HCT116 (cell line): ENCODE measurements at regions not wholly inside any gene's neighbourhood (a gene's known extent, or its start where the extent isn't known, plus 50 kb on each side); places are given as distances from the start of the nearest gene placed in this dataset.

Experiments
- CBX3 ChIP-seq: IDR thresholded peaks from 2 replicates; pipeline ENCODE4 v1.6.1; 2012; ENCODE audit warnings: low read depth
- CTCF ChIP-seq, 3 experiments: fragments of 200-600 bp in 1 of 3; sonication (generic) in 1 of 3; IDR thresholded peaks in 2 of 3; conservative IDR thresholded peaks in 1 of 3; 2 replicates each; pipeline ENCODE4 v1.5.1; 2012 to 2017; ENCODE audit warnings: low read depth in 2 of 3, low read length in 2 of 3, antibody characterized with exemption in 1 of 3, borderline replicate concordance in 1 of 3, control low read depth in 1 of 3, mild to moderate bottlenecking in 1 of 3, mixed read lengths in 1 of 3, mixed run types in 1 of 3, moderate library complexity in 1 of 3; ENCODE audit not compliant: insufficient read depth in 1 of 3
- JUND ChIP-seq: IDR thresholded peaks from 2 replicates; pipeline ENCODE4 v1.6.1; 2012
- MAX ChIP-seq: IDR thresholded peaks from 2 replicates; pipeline ENCODE4 v1.6.1; 2012
- POLR2A ChIP-seq: IDR thresholded peaks from 2 replicates; pipeline ENCODE4 v1.7.0; 2011; ENCODE audit warnings: borderline replicate concordance; ENCODE audit not compliant: insufficient read depth, insufficient read length; ENCODE audit errors: extremely low read depth
- POLR2AphosphoS5 ChIP-seq: IDR thresholded peaks from 2 replicates; pipeline ENCODE4 v1.6.1; 2011; ENCODE audit warnings: mild to moderate bottlenecking, low read depth, low read length, moderate library complexity
- TCF7L2 ChIP-seq: IDR thresholded peaks from 2 replicates; pipeline ENCODE4 v1.7.0; 2011; ENCODE audit warnings: borderline replicate concordance, inconsistent platforms; ENCODE audit not compliant: insufficient read depth, insufficient read length; ENCODE audit errors: extremely low read depth
- YY1 ChIP-seq: IDR thresholded peaks from 2 replicates; pipeline ENCODE4 v1.6.1; 2011; ENCODE audit warnings: low read length, low read depth, moderate library complexity, mild to moderate bottlenecking; ENCODE audit not compliant: insufficient replicate concordance; ENCODE audit errors: extremely low read depth

GRCh38 chr20:39421571-39422105, 459.5 kb downstream of the DHX35 start:
- TF ChIP-seq CTCF (IDR thresholded peaks at IDR 0.05 in 2 of 3, conservative IDR thresholded peaks at IDR 0.05 in 1 of 3; ENCODE audit: borderline replicate concordance in 1 of 3, insufficient read depth in 1 of 3, low read depth in 2 of 3, low read length in 2 of 3) (no peak), CBX3 (no peak), MAX (no peak), POLR2A (no peak), YY1 (no peak), TCF7L2 (no peak), JUND (no peak), POLR2AphosphoS5 (no peak)
